H1 (cell line): ENCODE measurements at regions not wholly inside any gene's neighbourhood (a gene's known extent, or its start where the extent isn't known, plus 50 kb on each side); places are given as distances from the start of the nearest gene placed in this dataset.

Experiments used
- BRCA1 ChIP-seq: IDR thresholded peaks from 2 replicates; pipeline ENCODE4 v1.6.1; 2012; ENCODE audit warnings: low read depth, low read length, improper control_type of control experiment
- CTCF ChIP-seq, 3 experiments: IDR thresholded peaks; 1 replicate in 2 of 3; 2 replicates in 1 of 3; pipeline versions ENCODE4 v1.5.1 to v1.6.1; 2011; ENCODE audit warnings: low read length in 3 of 3, mild to moderate bottlenecking in 3 of 3, inconsistent platforms in 2 of 3, low read depth in 1 of 3, moderate library complexity in 1 of 3; ENCODE audit not compliant: insufficient read depth in 1 of 3; ENCODE audit errors: control extremely low read depth in 1 of 3
- EGR1 ChIP-seq: IDR thresholded peaks from 2 replicates; pipeline ENCODE4 v1.6.1; 2011; ENCODE audit warnings: low read depth, low read length, borderline replicate concordance
- EP300 ChIP-seq, 2 experiments: IDR thresholded peaks; 1 replicate in 1 of 2; 2 replicates in 1 of 2; pipeline ENCODE4 v1.6.1; 2011 to 2012; ENCODE audit warnings: low read depth in 2 of 2, low read length in 2 of 2, mild to moderate bottlenecking in 2 of 2, borderline replicate concordance in 1 of 2, inconsistent platforms in 1 of 2, moderate library complexity in 1 of 2
- JUN ChIP-seq: IDR thresholded peaks from 2 replicates; pipeline ENCODE4 v1.6.1; 2011; ENCODE audit warnings: low read depth, mild to moderate bottlenecking, improper control_type of control experiment, low read length
- NANOG ChIP-seq: IDR thresholded peaks from 2 replicates; pipeline ENCODE4 v1.6.1; 2011; ENCODE audit warnings: low read length, low read depth, mild to moderate bottlenecking, inconsistent platforms; ENCODE audit not compliant: insufficient read depth, poor library complexity, severe bottlenecking
- POLR2A ChIP-seq, 2 experiments: IDR thresholded peaks; 1 replicate in 1 of 2; 2 replicates in 1 of 2; pipeline ENCODE4 v1.6.1; 2011; ENCODE audit warnings: low read depth in 2 of 2, low read length in 2 of 2, mild to moderate bottlenecking in 2 of 2; ENCODE audit errors: control extremely low read depth in 1 of 2
- POLR2AphosphoS5 ChIP-seq: IDR thresholded peaks from 2 replicates; pipeline ENCODE4 v1.6.1; 2011; ENCODE audit warnings: low read depth, low read length
- TAF1 ChIP-seq: IDR thresholded peaks from 2 replicates; pipeline ENCODE4 v1.6.1; 2011; ENCODE audit warnings: mild to moderate bottlenecking, low read depth, low read length
- USF2 ChIP-seq: IDR thresholded peaks from 2 replicates; pipeline ENCODE4 v1.6.1; 2011; ENCODE audit warnings: low read length, improper control_type of control experiment
- ZNF274 ChIP-seq: IDR thresholded peaks from 2 replicates; pipeline ENCODE4 v1.7.0; 2012; ENCODE audit warnings: low read length, borderline replicate concordance; ENCODE audit errors: extremely low read depth

- TF ChIP-seq EGR1 (no peak), CTCF (IDR thresholded peaks at IDR 0.05; ENCODE audit: control extremely low read depth in 1 of 3, insufficient read depth in 1 of 3, low read depth in 1 of 3, low read length in 3 of 3) (no peak), POLR2A (IDR thresholded peaks at IDR 0.05; ENCODE audit: control extremely low read depth in 1 of 2, low read depth in 2 of 2, low read length in 2 of 2) (no peak), TAF1 (no peak), JUN (no peak), USF2 (no peak), BRCA1 (no peak), NANOG (no peak), ZNF274 (no peak), POLR2AphosphoS5 (no peak), EP300 (IDR thresholded peaks at IDR 0.05; ENCODE audit: borderline replicate concordance in 1 of 2, low read depth in 2 of 2, low read length in 2 of 2) (no peak)
Observed at GRCh38 chr5:77910602-77911188, 134.6 kb upstream of the TBCA start.
